Adrenal gland (tissue), 5 donors: ENCODE measurements at regions not wholly inside any gene's neighbourhood (a gene's known extent, or its start where the extent isn't known, plus 50 kb on each side); places are given as distances from the start of the nearest gene placed in this dataset.

Experiments
- POLR2A ChIP-seq, 2 donors: fragments of 450-650 bp; IDR thresholded peaks; one replicate each; pipeline ENCODE4 v1.6.1; 2017; ENCODE audit warnings: antibody characterized with exemption in 2 of 2, mild to moderate bottlenecking in 2 of 2, moderate library complexity in 1 of 2
- TF ChIP-seq, protein P1 (sequence below), 6 experiments: fragments of 450-650 bp in 4 of 6; fragments of 200-600 bp in 2 of 6; sonication (generic) in 1 of 6; IDR thresholded peaks; 1 replicate in 5 of 6; 2 replicates in 1 of 6; pipeline versions ENCODE4 v1.5.1 to v1.8.0; 2016 to 2021; ENCODE audit warnings: antibody characterized with exemption in 6 of 6, mild to moderate bottlenecking in 2 of 6, moderate library complexity in 1 of 6
- donor health status: DM: no; HTN: no; CAD: no.

- TF ChIP-seq, protein P1, sequence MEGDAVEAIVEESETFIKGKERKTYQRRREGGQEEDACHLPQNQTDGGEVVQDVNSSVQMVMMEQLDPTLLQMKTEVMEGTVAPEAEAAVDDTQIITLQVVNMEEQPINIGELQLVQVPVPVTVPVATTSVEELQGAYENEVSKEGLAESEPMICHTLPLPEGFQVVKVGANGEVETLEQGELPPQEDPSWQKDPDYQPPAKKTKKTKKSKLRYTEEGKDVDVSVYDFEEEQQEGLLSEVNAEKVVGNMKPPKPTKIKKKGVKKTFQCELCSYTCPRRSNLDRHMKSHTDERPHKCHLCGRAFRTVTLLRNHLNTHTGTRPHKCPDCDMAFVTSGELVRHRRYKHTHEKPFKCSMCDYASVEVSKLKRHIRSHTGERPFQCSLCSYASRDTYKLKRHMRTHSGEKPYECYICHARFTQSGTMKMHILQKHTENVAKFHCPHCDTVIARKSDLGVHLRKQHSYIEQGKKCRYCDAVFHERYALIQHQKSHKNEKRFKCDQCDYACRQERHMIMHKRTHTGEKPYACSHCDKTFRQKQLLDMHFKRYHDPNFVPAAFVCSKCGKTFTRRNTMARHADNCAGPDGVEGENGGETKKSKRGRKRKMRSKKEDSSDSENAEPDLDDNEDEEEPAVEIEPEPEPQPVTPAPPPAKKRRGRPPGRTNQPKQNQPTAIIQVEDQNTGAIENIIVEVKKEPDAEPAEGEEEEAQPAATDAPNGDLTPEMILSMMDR (IDR thresholded peaks at IDR 0.05), result no peak
- TF ChIP-seq POLR2A (IDR thresholded peaks at IDR 0.05), result no peak
These were observed 400.2 kb downstream of the BCL11B start for GRCh38 chr14:98871796-98872195.
